Neural progenitor cell (in vitro differentiated cells): ENCODE measurements at regions not wholly inside any gene's neighbourhood (a gene's known extent, or its start where the extent isn't known, plus 50 kb on each side); places are given as distances from the start of the nearest gene placed in this dataset.

ENCODE experiments used
- EZH2 ChIP-seq: fragments of 200-600 bp; sonication (generic); IDR thresholded peaks from 2 replicates; pipeline ENCODE4 v1.6.1; 2017; ENCODE audit warnings: antibody characterized with exemption, mild to moderate bottlenecking, moderate library complexity
- TF ChIP-seq, protein P1 (sequence below): fragments of 200-600 bp; sonication (generic); IDR thresholded peaks from 2 replicates; pipeline ENCODE4 v1.5.1; 2017; ENCODE audit warnings: antibody characterized with exemption, mild to moderate bottlenecking

DNA sequence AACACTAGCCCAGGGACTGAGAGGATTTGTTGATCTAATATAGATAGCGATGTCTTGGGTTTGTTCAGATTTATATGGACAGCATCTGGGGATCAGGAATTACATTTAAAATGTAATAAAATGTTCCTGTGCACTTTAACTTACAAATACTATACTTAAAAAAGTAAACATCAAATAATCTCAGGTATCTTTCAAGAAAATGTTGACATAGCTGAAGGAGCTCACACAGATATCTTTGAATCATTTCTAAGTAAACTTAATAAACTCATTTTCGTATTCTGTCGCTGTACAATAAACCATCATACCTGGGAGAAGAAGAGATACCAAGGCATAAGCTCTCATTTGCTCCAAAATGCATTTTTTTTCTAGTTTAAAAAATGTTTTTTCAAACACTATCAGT, 557.5 kb upstream of the NR2F2 start:
- TF ChIP-seq EZH2, result no peak
- TF ChIP-seq, protein P1, sequence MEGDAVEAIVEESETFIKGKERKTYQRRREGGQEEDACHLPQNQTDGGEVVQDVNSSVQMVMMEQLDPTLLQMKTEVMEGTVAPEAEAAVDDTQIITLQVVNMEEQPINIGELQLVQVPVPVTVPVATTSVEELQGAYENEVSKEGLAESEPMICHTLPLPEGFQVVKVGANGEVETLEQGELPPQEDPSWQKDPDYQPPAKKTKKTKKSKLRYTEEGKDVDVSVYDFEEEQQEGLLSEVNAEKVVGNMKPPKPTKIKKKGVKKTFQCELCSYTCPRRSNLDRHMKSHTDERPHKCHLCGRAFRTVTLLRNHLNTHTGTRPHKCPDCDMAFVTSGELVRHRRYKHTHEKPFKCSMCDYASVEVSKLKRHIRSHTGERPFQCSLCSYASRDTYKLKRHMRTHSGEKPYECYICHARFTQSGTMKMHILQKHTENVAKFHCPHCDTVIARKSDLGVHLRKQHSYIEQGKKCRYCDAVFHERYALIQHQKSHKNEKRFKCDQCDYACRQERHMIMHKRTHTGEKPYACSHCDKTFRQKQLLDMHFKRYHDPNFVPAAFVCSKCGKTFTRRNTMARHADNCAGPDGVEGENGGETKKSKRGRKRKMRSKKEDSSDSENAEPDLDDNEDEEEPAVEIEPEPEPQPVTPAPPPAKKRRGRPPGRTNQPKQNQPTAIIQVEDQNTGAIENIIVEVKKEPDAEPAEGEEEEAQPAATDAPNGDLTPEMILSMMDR, result no peak
